ENCODE measurements at regions not wholly inside any gene's neighbourhood (a gene's known extent, or its start where the extent isn't known, plus 50 kb on each side); places are given as distances from the start of the nearest gene placed in this dataset.

GRCh38 chr1:208445758-208446203 is 201.6 kb upstream of the PLXNA2 start:
- TF ChIP-seq CTCF (IDR thresholded peaks at IDR 0.05; ENCODE audit: low read length, missing control alignments) = no peak
- H3K4me3 ChIP-seq (replicated peaks; ENCODE audit: low read depth, low read length) = no peak overlapping the region
- no peak for DNase-seq (ENCODE audit: low read depth)

GRCh38 chr1:208446271-208446691 is 202.1 kb upstream of the PLXNA2 start:
- no peak for TF ChIP-seq CTCF (IDR thresholded peaks at IDR 0.05; ENCODE audit: low read length, missing control alignments)
- no peak overlapping the region for H3K4me3 ChIP-seq (replicated peaks; ENCODE audit: low read depth, low read length)
- DNase-seq (ENCODE audit: low read depth) = no peak

GRCh38 chr1:208448425-208448824 is 204.2 kb upstream of the PLXNA2 start:
- DNase-seq (ENCODE audit: low read depth) = no peak
- H3K4me3 ChIP-seq (replicated peaks; ENCODE audit: low read depth, low read length) = no peak overlapping the region
- TF ChIP-seq CTCF (IDR thresholded peaks at IDR 0.05; ENCODE audit: low read length, missing control alignments) = no peak

GRCh38 chr1:208449951-208450350 is 205.8 kb upstream of the PLXNA2 start:
- DNase-seq (ENCODE audit: low read depth) = no peak
- H3K4me3 ChIP-seq (replicated peaks; ENCODE audit: low read depth, low read length) = no peak overlapping the region
- TF ChIP-seq CTCF (IDR thresholded peaks at IDR 0.05; ENCODE audit: low read length, missing control alignments) = no peak

GRCh38 chr1:208450958-208451357 is 206.8 kb upstream of the PLXNA2 start:
- DNase-seq (ENCODE audit: low read depth) = no peak
- no peak for TF ChIP-seq CTCF (IDR thresholded peaks at IDR 0.05; ENCODE audit: low read length, missing control alignments)

GRCh38 chr1:208455821-208456220 is 211.6 kb upstream of the PLXNA2 start:
- DNase-seq (ENCODE audit: low read depth) = no peak
- H3K4me3 ChIP-seq (replicated peaks; ENCODE audit: low read depth, low read length) = no peak overlapping the region
- TF ChIP-seq CTCF (IDR thresholded peaks at IDR 0.05; ENCODE audit: low read length, missing control alignments) = no peak

More at GRCh38 chr1:208450958-208451357, 206.8 kb upstream of the PLXNA2 start:
- no peak overlapping the region for H3K4me3 ChIP-seq (replicated peaks; ENCODE audit: low read depth, low read length)

GRCh38 chr1:208456487-208456886 is 212.3 kb upstream of the PLXNA2 start:
- DNase-seq (ENCODE audit: low read depth) = no peak
- no peak for TF ChIP-seq CTCF (IDR thresholded peaks at IDR 0.05; ENCODE audit: low read length, missing control alignments)
- no peak overlapping the region for H3K4me3 ChIP-seq (replicated peaks; ENCODE audit: low read depth, low read length)

Measured in fibroblast of pulmonary artery (primary cell).